Activated CD4-positive, alpha-beta T cell treated with anti-CD3 and anti-CD28 coated beads for 36 hours (primary cell): ENCODE measurements at regions not wholly inside any gene's neighbourhood (a gene's known extent, or its start where the extent isn't known, plus 50 kb on each side); places are given as distances from the start of the nearest gene placed in this dataset.

Source experiments
- ATAC-seq: fragments of 200-7000 bp; cut with Tn5 transposase; one replicate; pipeline ENCODE4 v1.10.0; 2021; ENCODE audit warnings: mild to moderate bottlenecking, moderate library complexity
- CTCF ChIA-PET: fragments of 350-600 bp; sonication (Branson Sonifier 250); formaldehyde crosslinking; loops from one replicate; lab custom pipeline; 2021; ENCODE audit warnings: antibody characterized with exemption; lab: Charles Lee
- POLR2A ChIA-PET: fragments of 350-600 bp; sonication (Branson Sonifier 250); formaldehyde crosslinking; loops from one replicate; lab custom pipeline; 2021; ENCODE audit warnings: antibody characterized with exemption, inconsistent platforms; lab: Charles Lee
- DNase-seq: peaks from one replicate; pipeline ENCODE4 v3.0.0-alpha.2; 2020
- H3K27ac Mint-ChIP-seq: one replicate; pipeline ENCODE4 v1.8.0; 2021; ENCODE audit warnings: mixed read lengths
- H3K27me3 Mint-ChIP-seq: one replicate; pipeline ENCODE4 v1.8.0; 2021; ENCODE audit warnings: mixed read lengths
- H3K36me3 Mint-ChIP-seq: one replicate; pipeline ENCODE4 v1.8.0; 2021; ENCODE audit warnings: low read depth, mixed read lengths
- H3K4me1 Mint-ChIP-seq: one replicate; pipeline ENCODE4 v1.8.0; 2021; ENCODE audit warnings: mixed read lengths
- H3K4me3 Mint-ChIP-seq: one replicate; pipeline ENCODE4 v1.8.0; 2021; ENCODE audit warnings: mild to moderate bottlenecking, moderate library complexity, mixed read lengths
- H3K9me3 Mint-ChIP-seq: one replicate; pipeline ENCODE4 v1.8.0; 2021; ENCODE audit warnings: low read depth, mixed read lengths
- intact Hi-C, 2 experiments: fragments of 100-400 bp; cut with DNase I in 1 of 2; cut with micrococcal nuclease in 1 of 2; formaldehyde crosslinking; loops; one replicate each; pipeline versions ENCODE4 v1.14.2 to v1.15.1; 2022 to 2024; cut with DNase I, micrococcal nuclease

DNA sequence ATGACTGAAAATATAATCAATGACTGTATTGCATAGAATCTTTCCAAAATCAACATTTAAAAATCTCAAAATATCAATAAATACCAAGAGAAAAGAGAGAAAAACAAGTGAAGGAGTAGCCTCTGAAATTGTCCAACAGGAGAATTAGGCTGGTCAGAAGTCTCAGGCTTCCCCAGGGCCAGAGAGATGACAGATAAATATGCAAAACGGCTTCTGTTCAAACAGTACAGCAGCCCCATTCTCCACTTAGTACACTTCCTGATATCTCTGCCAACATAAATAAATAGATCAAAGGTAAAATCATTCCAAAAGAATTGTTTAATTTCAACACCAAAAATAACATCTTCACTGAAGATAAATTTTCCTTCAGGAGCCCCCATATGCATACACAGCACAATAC lies 204.7 kb upstream of the GABRA2 start:
- ATAC-seq: no peak
- no peak overlapping the region for H3K27ac Mint-ChIP-seq
- CTCF ChIA-PET: no interaction called here
- no peak overlapping the region for H3K4me3 Mint-ChIP-seq
- no peaks in the 10 kb centered on the region for H3K36me3 Mint-ChIP-seq
- no peaks in the 10 kb centered on the region for H3K4me1 Mint-ChIP-seq
- H3K27me3 Mint-ChIP-seq: no peaks in the 10 kb centered on the region
- intact Hi-C loops: no loop called here
- peaks cover 12% of the 10 kb centered on the region for H3K9me3 Mint-ChIP-seq
- DNase-seq: no peak
- POLR2A ChIA-PET: no interaction called here

- ATAC-seq (no peak), DNase-seq (no peak)
- Mint-ChIP-seq H3K27ac (no peak overlapping the region), H3K4me1 (no peaks in the 10 kb centered on the region), H3K27me3 (no peaks in the 10 kb centered on the region), H3K36me3 (no peaks in the 10 kb centered on the region), H3K9me3 (peaks cover 6% of the 10 kb centered on the region), H3K4me3 (no peak overlapping the region)
- ChIA-PET CTCF (no interaction called here), POLR2A (no interaction called here)
- intact Hi-C loops: no loop called here
Measured at GRCh38 chr4:46586566-46586965, 196.6 kb upstream of the GABRA2 start.

GRCh38 chr4:46581677-46582076 lies 191.7 kb upstream of the GABRA2 start:
- no peaks in the 10 kb centered on the region for H3K4me1 Mint-ChIP-seq
- intact Hi-C loops: no loop called here
- no peak for ATAC-seq

DNA sequence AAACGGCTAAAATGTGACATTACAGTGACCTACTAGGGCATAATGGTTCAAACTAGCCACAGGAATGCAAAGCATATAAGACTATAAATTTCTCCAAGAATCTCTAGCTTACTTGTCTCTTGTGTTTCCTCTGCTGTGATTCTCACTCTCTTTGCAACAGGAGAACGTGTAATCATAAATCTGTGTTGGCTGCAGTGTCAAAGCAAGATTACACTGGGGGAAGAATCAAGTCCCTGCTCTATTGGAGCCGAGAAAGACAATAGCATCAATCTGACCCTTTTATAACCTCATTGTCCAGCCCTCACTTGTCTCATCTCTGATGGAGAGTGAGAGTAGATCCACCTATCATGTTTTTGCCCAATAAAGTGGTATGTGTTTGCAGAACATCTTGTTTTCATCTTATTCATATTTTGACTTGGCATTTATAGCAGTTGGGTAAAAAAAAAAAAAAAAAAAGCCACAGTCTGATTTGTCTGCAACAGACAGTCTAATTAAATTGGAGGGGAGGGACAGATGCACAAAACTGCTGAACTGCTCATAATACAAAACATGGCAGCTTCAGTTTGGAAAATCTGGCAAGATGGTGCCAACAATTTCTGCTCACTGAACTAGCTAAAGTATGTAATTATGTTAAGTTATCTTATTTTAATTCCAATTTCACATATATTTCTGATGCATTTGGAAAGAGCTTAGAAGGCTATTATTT lies 165.0 kb upstream of the GABRA2 start:
- POLR2A ChIA-PET: no interaction called here
- no peaks in the 10 kb centered on the region for H3K4me1 Mint-ChIP-seq
- H3K27me3 Mint-ChIP-seq: no peaks in the 10 kb centered on the region
- peaks cover 2% of the 10 kb centered on the region for H3K9me3 Mint-ChIP-seq
- H3K27ac Mint-ChIP-seq: no peak overlapping the region
- H3K4me3 Mint-ChIP-seq: no peak overlapping the region
- CTCF ChIA-PET: no interaction called here
- no peak for DNase-seq
- no peaks in the 10 kb centered on the region for H3K36me3 Mint-ChIP-seq
- no peak for ATAC-seq
- intact Hi-C loops: no loop called here

More at GRCh38 chr4:46581677-46582076, 191.7 kb upstream of the GABRA2 start:
- H3K27ac Mint-ChIP-seq: no peak overlapping the region
- no peak for DNase-seq
- POLR2A ChIA-PET: no interaction called here
- H3K4me3 Mint-ChIP-seq: no peak overlapping the region
- CTCF ChIA-PET: no interaction called here
- H3K9me3 Mint-ChIP-seq: peaks cover 2% of the 10 kb centered on the region
- no peaks in the 10 kb centered on the region for H3K27me3 Mint-ChIP-seq
- no peaks in the 10 kb centered on the region for H3K36me3 Mint-ChIP-seq

GRCh38 chr4:46550471-46550870 lies 160.5 kb upstream of the GABRA2 start:
- Mint-ChIP-seq H3K4me1 (no peaks in the 10 kb centered on the region), H3K4me3 (no peak overlapping the region), H3K27ac (no peak overlapping the region), H3K27me3 (no peaks in the 10 kb centered on the region), H3K36me3 (no peaks in the 10 kb centered on the region), H3K9me3 (peaks cover 4% of the 10 kb centered on the region)
- ChIA-PET CTCF (no interaction called here), POLR2A (no interaction called here)
- DNase-seq: no peak
- ATAC-seq: no peak
- intact Hi-C loops: no loop called here

DNA sequence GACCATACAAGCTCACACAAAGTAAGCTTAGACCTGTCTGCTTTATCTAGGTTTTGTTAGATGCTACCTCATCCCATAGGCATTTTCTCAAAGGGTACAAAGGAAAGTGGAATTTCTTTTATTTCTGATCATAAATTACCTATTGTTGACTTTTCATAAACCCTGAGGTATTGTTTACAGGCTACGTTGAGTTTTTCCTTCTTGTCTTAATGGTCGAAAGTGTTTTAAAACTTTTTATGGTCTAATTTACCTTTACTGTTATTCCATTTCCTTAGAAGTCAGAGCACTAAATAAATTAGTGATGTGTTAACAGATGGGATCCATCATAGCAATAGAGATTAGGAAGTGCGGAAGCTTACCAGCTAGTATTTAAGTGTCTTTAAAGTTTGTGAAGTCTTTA lies 159.2 kb upstream of the GABRA2 start:
- Mint-ChIP-seq H3K36me3 (no peaks in the 10 kb centered on the region), H3K9me3 (peaks cover 1% of the 10 kb centered on the region), H3K27me3 (no peaks in the 10 kb centered on the region), H3K4me3 (no peak overlapping the region), H3K4me1 (no peaks in the 10 kb centered on the region), H3K27ac (no peak overlapping the region)
- ATAC-seq (no peak), DNase-seq (no peak)
- intact Hi-C loops: no loop called here
- ChIA-PET POLR2A (no interaction called here), CTCF (no interaction called here)

GRCh38 chr4:46524751-46525150 lies 134.8 kb upstream of the GABRA2 start:
- CTCF ChIA-PET: no interaction called here
- Mint-ChIP-seq H3K36me3 (no peaks in the 10 kb centered on the region), H3K4me1 (no peaks in the 10 kb centered on the region), H3K4me3 (no peak overlapping the region), H3K9me3 (peaks cover 7% of the 10 kb centered on the region), H3K27ac (no peak overlapping the region), H3K27me3 (no peaks in the 10 kb centered on the region)
- intact Hi-C loops: no loop called here
- ATAC-seq (no peak), DNase-seq (no peak)
- POLR2A ChIA-PET: no interaction called here

GRCh38 chr4:46520361-46520760 lies 130.4 kb upstream of the GABRA2 start:
- H3K4me3 Mint-ChIP-seq: no peak overlapping the region

GRCh38 chr4:46515940-46516339 lies 126.0 kb upstream of the GABRA2 start:
- DNase-seq (no peak), ATAC-seq (no peak)
- intact Hi-C loops: no loop called here
- Mint-ChIP-seq H3K4me1 (no peaks in the 10 kb centered on the region), H3K9me3 (no peaks in the 10 kb centered on the region), H3K36me3 (no peaks in the 10 kb centered on the region), H3K27ac (no peak overlapping the region), H3K4me3 (no peak overlapping the region), H3K27me3 (no peaks in the 10 kb centered on the region)
- ChIA-PET POLR2A (no interaction called here), CTCF (no interaction called here)

More at GRCh38 chr4:46520361-46520760, 130.4 kb upstream of the GABRA2 start:
- intact Hi-C loops: no loop called here
- Mint-ChIP-seq H3K4me1 (no peaks in the 10 kb centered on the region), H3K27ac (no peak overlapping the region), H3K36me3 (no peaks in the 10 kb centered on the region), H3K27me3 (no peaks in the 10 kb centered on the region), H3K9me3 (peaks cover 5% of the 10 kb centered on the region)
- CTCF ChIA-PET: no interaction called here
- ATAC-seq (no peak), DNase-seq (no peak)
- POLR2A ChIA-PET: no interaction called here

- H3K36me3 Mint-ChIP-seq: no peaks in the 10 kb centered on the region
- ChIA-PET CTCF (no interaction called here), POLR2A (no interaction called here)
- peaks cover 4% of the 10 kb centered on the region for H3K9me3 Mint-ChIP-seq
- H3K4me3 Mint-ChIP-seq: no peak overlapping the region
- no peak overlapping the region for H3K27ac Mint-ChIP-seq
- H3K4me1 Mint-ChIP-seq: no peaks in the 10 kb centered on the region
- ATAC-seq (no peak), DNase-seq (no peak)
- no peaks in the 10 kb centered on the region for H3K27me3 Mint-ChIP-seq
- intact Hi-C loops: no loop called here
Measured at GRCh38 chr4:46508216-46508615, 118.3 kb upstream of the GABRA2 start.

DNA sequence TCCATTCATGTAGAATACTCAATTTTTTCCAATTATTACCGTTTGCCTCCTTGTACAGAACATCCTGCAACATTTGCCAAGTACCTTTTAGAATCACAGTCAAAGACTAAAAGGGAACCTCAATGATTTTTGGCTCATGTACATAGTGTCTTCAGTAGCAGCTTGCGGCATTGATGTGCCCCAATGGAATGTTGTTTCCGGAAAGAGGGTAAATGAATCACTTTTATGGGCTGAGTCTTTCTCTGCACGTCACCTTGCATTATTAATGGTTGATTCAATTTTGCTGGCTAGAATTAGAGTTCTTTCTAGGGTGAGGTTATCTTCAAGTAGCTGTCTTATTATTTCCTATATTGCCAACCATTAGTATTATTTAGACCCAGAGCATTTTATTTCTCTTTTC lies 116.9 kb upstream of the GABRA2 start:
- H3K36me3 Mint-ChIP-seq: no peaks in the 10 kb centered on the region
- H3K4me3 Mint-ChIP-seq: no peak overlapping the region
- no peaks in the 10 kb centered on the region for H3K4me1 Mint-ChIP-seq
- H3K27me3 Mint-ChIP-seq: no peaks in the 10 kb centered on the region
- no peak for DNase-seq
- CTCF ChIA-PET: no interaction called here
- peaks cover 4% of the 10 kb centered on the region for H3K9me3 Mint-ChIP-seq
- no peak overlapping the region for H3K27ac Mint-ChIP-seq
- ATAC-seq: no peak
- POLR2A ChIA-PET: no interaction called here
- intact Hi-C loops: no loop called here

- Mint-ChIP-seq H3K4me1 (no peaks in the 10 kb centered on the region), H3K27me3 (no peaks in the 10 kb centered on the region), H3K9me3 (no peaks in the 10 kb centered on the region), H3K27ac (no peak overlapping the region), H3K36me3 (no peaks in the 10 kb centered on the region), H3K4me3 (no peak overlapping the region)
- ChIA-PET POLR2A (no interaction called here), CTCF (interaction anchor here (0.6 kb wide), 1 partner anchor 1494 kb away, joined by 3 read pairs; no protein-coding TSS in a partner anchor)
- intact Hi-C loops: no loop called here
- DNase-seq (no peak), ATAC-seq (no peak)
Measured at GRCh38 chr4:46505131-46505530, 115.2 kb upstream of the GABRA2 start.
